Suprapubic skin (tissue), 4 donors: ENCODE measurements at regions not wholly inside any gene's neighbourhood (a gene's known extent, or its start where the extent isn't known, plus 50 kb on each side); places are given as distances from the start of the nearest gene placed in this dataset.

ENCODE experiments used
- CTCF ChIP-seq, 2 donors: fragments of 200-600 bp in 1 of 2; fragments of 450-650 bp in 1 of 2; sonication (generic) in 1 of 2; IDR thresholded peaks; one replicate each; pipeline ENCODE4 v1.5.1; 2016 to 2019; ENCODE audit warnings: antibody characterized with exemption in 2 of 2, mild to moderate bottlenecking in 1 of 2, moderate library complexity in 1 of 2
- POLR2A ChIP-seq, 2 donors: fragments of 450-650 bp; IDR thresholded peaks; one replicate each; pipeline ENCODE4 v1.6.1; 2017; ENCODE audit warnings: antibody characterized with exemption in 2 of 2, mild to moderate bottlenecking in 2 of 2, moderate library complexity in 2 of 2
- POLR2AphosphoS5 ChIP-seq, 3 donors: sonication (generic); formaldehyde crosslinking; IDR thresholded peaks; one replicate each; pipeline ENCODE4 v1.6.1; 2017; ENCODE audit warnings: antibody characterized with exemption in 3 of 3

- no peak for TF ChIP-seq CTCF (IDR thresholded peaks at IDR 0.05)
- TF ChIP-seq POLR2A (IDR thresholded peaks at IDR 0.05) = no peak
- TF ChIP-seq POLR2AphosphoS5 (IDR thresholded peaks at IDR 0.05) = no peak
Observed at GRCh38 chr20:58006346-58007316, 221.8 kb downstream of the ANKRD60 start.
